ENCODE measurements at regions not wholly inside any gene's neighbourhood (a gene's known extent, or its start where the extent isn't known, plus 50 kb on each side); places are given as distances from the start of the nearest gene placed in this dataset.

- no peak for TF ChIP-seq CTCF (IDR thresholded peaks at IDR 0.05)
Measured at GRCh38 chr3:148146241-148146640, 551.5 kb upstream of the AGTR1 start.

GRCh38 chr3:148146947-148147826, 550.5 kb upstream of the AGTR1 start:
- TF ChIP-seq CTCF (IDR thresholded peaks at IDR 0.05) = no peak

GRCh38 chr3:148147903-148148302, 549.8 kb upstream of the AGTR1 start:
- no peak for TF ChIP-seq CTCF (IDR thresholded peaks at IDR 0.05)

- no peak for TF ChIP-seq CTCF (IDR thresholded peaks at IDR 0.05)
Measured at GRCh38 chr3:148149556-148149955, 548.1 kb upstream of the AGTR1 start.

- no peak for TF ChIP-seq CTCF (IDR thresholded peaks at IDR 0.05)
Measured at GRCh38 chr3:148150141-148150540, 547.6 kb upstream of the AGTR1 start.

GRCh38 chr3:148158210-148158609, 539.5 kb upstream of the AGTR1 start:
- no peak for TF ChIP-seq CTCF (IDR thresholded peaks at IDR 0.05)

- TF ChIP-seq CTCF (IDR thresholded peaks at IDR 0.05) = no peak
Measured at GRCh38 chr3:148162132-148162531, 535.6 kb upstream of the AGTR1 start.
